Fibroblast of lung (primary cell): ENCODE measurements at regions not wholly inside any gene's neighbourhood (a gene's known extent, or its start where the extent isn't known, plus 50 kb on each side); places are given as distances from the start of the nearest gene placed in this dataset.

Experiments used
- DNase-seq, 2 donors: peaks; one replicate each; pipeline versions ENCODE4 v3.0.0 to v3.0.0-alpha.2; 2010; ENCODE audit warnings: low read depth in 2 of 2
- H2AFZ ChIP-seq: 2 replicates; pipeline ENCODE4 v1.5.1; 2012; ENCODE audit warnings: low read length, control low read depth, inconsistent platforms
- H3K27ac ChIP-seq: 2 replicates; pipeline ENCODE4 v1.5.1; 2011; ENCODE audit warnings: low read length, control low read depth; ENCODE audit not compliant: insufficient read depth
- H3K27me3 ChIP-seq: 2 replicates; pipeline ENCODE4 v1.5.1; 2011; ENCODE audit warnings: mild to moderate bottlenecking, low read length; ENCODE audit not compliant: control insufficient read depth, insufficient read depth
- H3K36me3 ChIP-seq: 2 replicates; pipeline ENCODE4 v1.5.1; 2011; ENCODE audit warnings: low read length; ENCODE audit not compliant: control insufficient read depth, insufficient read depth
- H3K4me1 ChIP-seq: 2 replicates; pipeline ENCODE4 v1.5.1; 2011; ENCODE audit warnings: low read length; ENCODE audit not compliant: control insufficient read depth, insufficient read depth; ENCODE audit errors: extremely low read depth
- H3K4me2 ChIP-seq: 2 replicates; pipeline ENCODE4 v1.5.1; 2011; ENCODE audit warnings: low read length, control low read depth; ENCODE audit not compliant: insufficient read depth; ENCODE audit errors: extremely low read depth
- H3K4me3 ChIP-seq, 4 experiments: fragments of 200-600 bp in 1 of 4; sonication (generic) in 1 of 4; replicated peaks in 1 of 4; 2 replicates each; pipeline ENCODE4 v1.5.1; 2011 to 2016; ENCODE audit warnings: low read length in 4 of 4, low read depth in 3 of 4, mild to moderate bottlenecking in 3 of 4, control low read depth in 2 of 4, inconsistent platforms in 1 of 4, mixed read lengths in 1 of 4; ENCODE audit not compliant: insufficient read depth in 1 of 4; ENCODE audit errors: control extremely low read depth in 1 of 4
- H3K79me2 ChIP-seq: 2 replicates; pipeline ENCODE4 v1.5.1; 2012; ENCODE audit warnings: mild to moderate bottlenecking, low read length, inconsistent platforms; ENCODE audit not compliant: control insufficient read depth, insufficient read depth
- H3K9ac ChIP-seq: 2 replicates; pipeline ENCODE4 v1.5.1; 2011; ENCODE audit warnings: mild to moderate bottlenecking, low read length, control low read depth; ENCODE audit not compliant: insufficient read depth
- H3K9me3 ChIP-seq: 2 replicates; pipeline ENCODE4 v1.5.1; 2012; ENCODE audit warnings: low read depth, low read length; ENCODE audit not compliant: control insufficient read depth, insufficient read depth
- H4K20me1 ChIP-seq: 2 replicates; pipeline ENCODE4 v1.5.1; 2011; ENCODE audit warnings: low read length; ENCODE audit not compliant: control insufficient read depth, insufficient read depth; ENCODE audit errors: extremely low read depth
- CTCF ChIP-seq, 2 donors: IDR thresholded peaks in 1 of 2; conservative IDR thresholded peaks in 1 of 2; 1 replicate in 1 of 2; 2 replicates in 1 of 2; pipeline ENCODE4 v1.5.1; 2011 to 2012; ENCODE audit warnings: low read length in 2 of 2, control low read depth in 1 of 2, inconsistent platforms in 1 of 2, low read depth in 1 of 2, mild to moderate bottlenecking in 1 of 2
- EZH2 ChIP-seq: IDR thresholded peaks from 2 replicates; pipeline ENCODE4 v1.5.1; 2012; ENCODE audit warnings: low read length, control low read depth, mild to moderate bottlenecking; ENCODE audit errors: missing control alignments

GRCh38 chr9:23539311-23539710, 286.7 kb downstream of the ELAVL2 start:
- Histone ChIP-seq H3K27me3 (no peaks in the 10 kb centered on the region), H3K4me1 (no peaks in the 10 kb centered on the region), H3K79me2 (no peaks in the 10 kb centered on the region), H2AFZ (no peak overlapping the region), H3K27ac (no peak overlapping the region), H3K4me3 (no peak overlapping the region), H4K20me1 (no peaks in the 10 kb centered on the region), H3K36me3 (no peaks in the 10 kb centered on the region), H3K9me3 (no peaks in the 10 kb centered on the region), H3K9ac (no peak overlapping the region), H3K4me2 (no peak overlapping the region)
- DNase-seq: no peak
- TF ChIP-seq CTCF (conservative IDR thresholded peaks at IDR 0.05 in 1 of 2, IDR thresholded peaks at IDR 0.05 in 1 of 2; ENCODE audit: low read depth in 1 of 2, low read length in 2 of 2) (no peak), EZH2 (no peak)

GRCh38 chr9:23541976-23542375, 284.1 kb downstream of the ELAVL2 start:
- DNase-seq: no peak
- Histone ChIP-seq H3K79me2 (no peaks in the 10 kb centered on the region), H3K27ac (no peak overlapping the region), H3K4me2 (no peak overlapping the region), H3K4me3 (no peak overlapping the region), H4K20me1 (no peaks in the 10 kb centered on the region), H3K4me1 (no peaks in the 10 kb centered on the region), H3K36me3 (no peaks in the 10 kb centered on the region), H3K9ac (no peak overlapping the region), H3K27me3 (no peaks in the 10 kb centered on the region), H2AFZ (no peak overlapping the region), H3K9me3 (no peaks in the 10 kb centered on the region)
- TF ChIP-seq CTCF (conservative IDR thresholded peaks at IDR 0.05 in 1 of 2, IDR thresholded peaks at IDR 0.05 in 1 of 2; ENCODE audit: low read depth in 1 of 2, low read length in 2 of 2) (no peak), EZH2 (no peak)

- Histone ChIP-seq H3K4me3 (no peak overlapping the region), H3K9me3 (no peaks in the 10 kb centered on the region), H3K27me3 (no peaks in the 10 kb centered on the region), H2AFZ (no peak overlapping the region), H3K4me1 (no peaks in the 10 kb centered on the region), H4K20me1 (no peaks in the 10 kb centered on the region), H3K79me2 (no peaks in the 10 kb centered on the region), H3K36me3 (no peaks in the 10 kb centered on the region), H3K27ac (no peak overlapping the region), H3K9ac (no peak overlapping the region), H3K4me2 (no peak overlapping the region)
- TF ChIP-seq CTCF (conservative IDR thresholded peaks at IDR 0.05 in 1 of 2, IDR thresholded peaks at IDR 0.05 in 1 of 2; ENCODE audit: low read depth in 1 of 2, low read length in 2 of 2): no peak
- TF ChIP-seq EZH2: no peak
- DNase-seq: no peak
Measured at GRCh38 chr9:23542438-23542837, 283.6 kb downstream of the ELAVL2 start.
